NCI-H524 (cell line): ENCODE measurements at regions not wholly inside any gene's neighbourhood (a gene's known extent, or its start where the extent isn't known, plus 50 kb on each side); places are given as distances from the start of the nearest gene placed in this dataset.

Experiments used
- DNase-seq, 2 experiments: peaks; one replicate each; lab custom pipeline; 2025; lab: John Stamatoyannopoulos, UW

DNA sequence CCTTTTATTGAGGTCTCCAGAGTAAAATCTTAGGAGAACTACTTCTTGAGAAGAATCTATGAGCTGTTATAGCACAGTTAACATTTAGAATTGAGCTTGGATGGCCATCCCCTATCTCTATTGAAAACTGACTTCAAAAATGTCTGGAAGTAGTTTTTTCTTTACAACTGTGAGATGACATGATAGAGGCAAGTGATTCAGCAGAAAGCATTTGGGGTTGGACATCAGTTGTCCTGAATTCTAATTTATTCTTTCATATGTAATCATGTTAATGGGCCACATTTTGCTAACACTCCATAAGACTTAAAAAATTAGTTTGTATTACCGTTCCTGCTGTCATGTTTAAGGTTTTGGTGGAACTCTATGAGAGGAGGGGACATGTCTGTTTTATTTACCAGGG, 237.0 kb upstream of the SLC14A2 start:
- DNase-seq, result no peak

GRCh38 chr18:45378933-45379332, 236.3 kb upstream of the SLC14A2 start:
- peak in 1 of 2 experiments; percentile 8 for DNase-seq

GRCh38 chr18:45379903-45380302, 235.4 kb upstream of the SLC14A2 start:
- no peak for DNase-seq

- DNase-seq, result no peak
These were observed 234.0 kb upstream of the SLC14A2 start for GRCh38 chr18:45381282-45381681.

GRCh38 chr18:45383228-45383627, 232.0 kb upstream of the SLC14A2 start:
- DNase-seq, result no peak

DNA sequence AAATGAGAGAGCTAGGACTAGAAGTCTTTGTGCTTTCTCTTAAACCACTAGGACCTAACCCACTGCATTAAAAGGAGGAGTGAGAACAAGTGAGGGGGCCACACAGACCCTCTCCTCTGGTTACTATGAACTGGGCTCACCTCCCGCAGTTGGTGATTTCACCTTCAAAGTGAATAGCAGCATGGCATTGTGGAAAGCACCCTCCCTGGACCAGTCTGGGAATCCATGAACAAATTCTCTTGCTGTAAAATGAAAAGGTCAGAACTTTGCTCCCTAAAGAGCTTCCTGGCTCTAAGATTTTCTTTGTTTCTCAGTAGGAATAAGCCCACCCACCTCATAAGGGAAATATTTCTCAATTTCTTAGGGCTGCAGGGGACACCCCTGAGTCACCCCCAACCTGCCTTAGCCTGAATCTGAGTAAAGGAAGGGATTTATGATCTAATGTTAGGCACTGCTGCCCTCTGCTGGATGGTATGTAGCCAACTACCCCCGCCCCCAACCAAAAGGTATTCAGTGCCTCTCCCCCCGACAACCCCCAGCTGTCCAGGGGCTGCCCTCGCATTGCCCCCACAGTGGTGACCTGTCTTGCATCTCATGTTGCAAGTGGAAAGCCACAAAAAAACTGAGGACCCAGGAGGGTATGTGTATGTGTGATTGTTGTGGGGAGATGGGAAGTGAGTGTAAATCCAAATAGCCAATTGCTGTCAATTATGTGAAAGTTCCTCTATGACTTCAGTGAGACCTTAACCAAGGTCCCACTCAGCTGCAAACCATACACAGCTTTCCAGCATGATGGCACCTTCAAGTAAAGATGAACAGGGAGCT, 230.9 kb upstream of the SLC14A2 start:
- DNase-seq, result peak; percentile 30 to 73

DNA sequence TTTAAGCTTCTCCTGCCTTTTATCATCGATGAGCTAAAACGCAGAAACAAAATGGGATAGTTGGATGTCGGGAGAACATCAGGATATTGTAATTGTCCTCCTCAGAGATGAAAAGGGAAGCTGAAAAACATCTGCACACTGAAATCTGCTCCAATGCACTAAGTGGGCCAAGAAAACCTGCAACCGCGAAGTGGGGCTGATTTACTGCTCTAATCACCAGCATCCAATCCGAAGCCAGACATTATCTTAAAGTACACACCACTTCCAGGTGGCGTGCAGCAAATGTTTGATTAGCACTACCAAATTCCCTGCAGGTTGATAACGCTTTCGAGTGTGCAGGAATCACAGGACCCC, 230.3 kb upstream of the SLC14A2 start:
- DNase-seq, result peak; percentile 2 to 13

DNA sequence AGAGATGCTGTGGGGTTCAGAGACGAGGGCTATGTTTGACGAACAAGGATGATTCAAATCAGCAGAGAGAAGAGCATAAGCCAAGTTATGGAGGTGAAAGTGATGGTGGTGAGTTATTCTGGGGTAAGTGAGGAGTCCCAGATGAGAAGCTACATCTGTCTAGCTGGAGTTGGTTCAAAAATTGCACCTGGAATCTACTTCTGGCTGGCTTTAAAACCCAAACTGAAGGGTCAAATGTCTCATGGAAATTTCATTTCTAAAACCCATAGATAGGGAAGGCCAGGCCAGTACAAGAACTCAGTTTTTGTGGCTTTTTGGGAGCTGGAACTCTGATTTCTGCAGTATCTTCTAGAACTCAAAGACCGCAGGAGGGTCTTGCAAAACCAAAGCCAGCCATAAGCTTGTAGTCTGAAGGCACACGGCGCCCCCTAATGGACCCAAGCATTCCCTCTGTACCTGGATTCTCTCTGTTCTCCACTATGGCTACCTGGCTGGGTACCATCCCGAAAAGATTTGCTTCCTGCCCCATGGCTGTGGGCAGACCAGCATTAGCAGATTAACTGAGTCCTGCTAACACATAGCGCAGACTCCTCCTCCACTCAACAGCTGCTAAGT, 229.1 kb upstream of the SLC14A2 start:
- DNase-seq, result peak; percentile 47 to 57

DNA sequence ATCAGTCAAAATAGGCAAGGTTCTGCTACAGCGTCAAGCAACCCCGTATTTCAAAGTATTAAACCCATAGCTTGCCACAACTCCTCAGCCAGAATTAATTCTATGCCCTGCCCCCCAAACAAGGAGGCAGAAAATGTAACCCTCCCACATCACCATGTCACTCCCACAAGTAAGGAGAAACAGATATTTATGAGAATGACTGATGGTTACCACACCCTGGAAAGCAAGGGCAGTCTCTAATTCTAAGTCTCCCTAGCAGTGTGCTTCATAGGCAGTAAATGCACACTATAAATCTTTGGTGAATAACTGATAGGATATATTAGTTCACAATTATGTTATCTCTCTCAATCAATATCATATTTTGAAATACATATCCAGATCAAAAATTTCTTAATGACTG, 228.0 kb upstream of the SLC14A2 start:
- DNase-seq, result no peak

GRCh38 chr18:45398448-45398847, 216.8 kb upstream of the SLC14A2 start:
- DNase-seq, result no peak

DNA sequence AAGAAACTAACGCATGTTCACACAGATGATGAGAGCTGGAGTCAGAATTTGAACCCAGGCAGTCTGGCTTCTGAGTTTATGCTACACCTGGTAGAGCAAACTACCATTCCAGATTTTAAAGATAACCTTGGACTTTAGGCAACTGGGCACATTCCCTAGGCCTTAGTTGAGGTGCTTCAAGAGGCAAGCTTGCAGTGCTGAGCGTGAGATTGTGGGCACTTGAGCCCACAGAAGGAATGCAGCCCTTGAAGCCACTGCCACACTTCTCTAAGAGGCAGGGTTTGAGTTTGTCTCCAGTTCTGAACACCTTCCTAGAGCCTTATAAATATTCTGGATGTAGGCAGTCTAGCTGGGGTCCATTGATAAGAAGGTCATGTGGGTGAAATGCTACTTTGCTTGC, 216.1 kb upstream of the SLC14A2 start:
- no peak for DNase-seq

- DNase-seq, result no peak
These were observed 215.6 kb upstream of the SLC14A2 start for GRCh38 chr18:45399643-45400042.

GRCh38 chr18:45402485-45403056, 212.7 kb upstream of the SLC14A2 start:
- DNase-seq, result no peak

DNA sequence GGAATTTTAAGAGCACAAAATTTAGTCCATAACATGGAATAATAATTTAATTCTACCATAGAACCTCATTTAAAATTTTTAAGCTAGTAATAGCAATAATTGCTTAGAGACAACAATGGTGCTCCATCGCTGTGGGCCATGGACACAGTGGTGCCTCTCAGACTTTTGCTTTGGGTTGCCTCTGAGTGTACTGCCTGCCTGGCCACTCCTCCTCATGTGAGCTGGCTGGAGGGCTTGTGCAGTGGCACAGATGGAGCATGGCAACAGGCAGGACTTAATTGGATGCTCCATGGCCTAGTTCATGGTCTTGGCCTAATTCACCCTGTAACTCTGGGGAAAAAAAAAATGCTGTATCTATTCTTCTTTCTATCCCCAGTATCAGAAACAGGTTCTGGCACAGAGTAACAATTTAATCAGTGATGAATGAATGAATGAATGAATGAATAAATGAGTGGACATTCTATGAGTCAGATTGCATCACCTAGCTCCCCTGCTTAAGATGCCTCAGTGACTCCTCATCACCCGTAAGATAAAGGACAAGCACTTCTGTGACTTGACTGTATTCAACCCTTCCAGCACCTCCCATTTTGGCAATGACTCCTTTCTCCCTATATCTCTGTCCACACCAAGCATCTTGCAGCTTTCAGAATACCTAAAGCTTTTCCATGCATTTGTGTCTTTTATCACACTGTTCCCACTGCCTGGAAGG, 211.8 kb upstream of the SLC14A2 start:
- DNase-seq, result no peak

DNA sequence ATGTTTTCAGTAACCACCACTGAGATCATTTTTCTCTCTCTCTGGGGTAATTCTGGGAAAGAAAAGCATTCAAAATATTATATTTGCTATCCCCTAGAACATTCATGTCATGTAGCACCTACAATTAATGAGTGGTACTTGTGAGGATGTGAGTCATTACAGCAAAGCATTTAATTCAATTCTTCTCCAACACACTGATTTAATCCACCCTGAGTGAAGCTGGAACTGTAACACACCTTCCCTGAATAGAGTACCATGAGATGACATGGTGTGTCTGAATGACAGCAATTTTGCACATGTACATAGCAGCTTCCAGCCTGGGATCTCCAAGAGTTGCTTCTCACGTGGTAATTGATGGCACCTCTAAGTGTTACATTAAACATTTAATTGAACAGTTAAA, 207.1 kb upstream of the SLC14A2 start:
- no peak for DNase-seq

DNA sequence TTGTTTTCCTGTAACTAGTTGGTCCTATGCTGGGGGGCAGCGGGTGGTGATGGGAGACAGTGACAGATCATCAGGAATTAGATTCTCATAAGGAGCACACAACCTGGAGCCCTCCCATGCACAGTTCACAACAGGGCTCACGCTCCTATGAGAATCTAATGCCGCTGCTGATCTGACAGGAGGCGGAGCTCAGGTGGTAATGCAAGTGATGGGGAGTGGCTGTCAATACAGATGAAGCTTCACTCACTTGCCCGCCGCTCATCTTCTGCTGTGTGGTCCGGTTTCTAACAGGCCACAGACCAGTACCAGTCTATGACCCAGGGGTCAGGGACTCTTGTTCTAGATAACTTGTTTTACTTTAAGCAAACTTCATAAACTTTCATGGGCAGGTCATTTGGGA, 205.3 kb upstream of the SLC14A2 start:
- DNase-seq, result no peak

DNA sequence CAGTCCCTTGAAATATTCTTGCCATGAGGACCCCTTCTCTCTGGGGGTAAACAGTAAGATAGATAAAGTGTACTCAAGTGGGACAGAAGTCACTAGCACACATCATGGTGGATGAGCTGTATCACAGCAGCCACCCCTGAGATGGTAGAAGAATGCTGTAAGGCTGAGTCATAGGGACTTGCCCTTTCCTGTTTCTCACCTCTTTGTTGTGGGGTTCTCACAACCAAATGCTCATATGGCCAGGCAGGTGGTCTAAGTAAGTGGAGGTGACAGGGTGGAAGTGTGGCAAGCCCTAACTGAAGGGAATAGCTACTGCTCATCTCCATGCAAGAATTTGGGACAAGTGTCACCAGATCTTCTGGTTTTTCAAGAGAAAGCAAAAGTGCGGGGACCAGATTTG, 202.7 kb upstream of the SLC14A2 start:
- DNase-seq, result no peak

DNA sequence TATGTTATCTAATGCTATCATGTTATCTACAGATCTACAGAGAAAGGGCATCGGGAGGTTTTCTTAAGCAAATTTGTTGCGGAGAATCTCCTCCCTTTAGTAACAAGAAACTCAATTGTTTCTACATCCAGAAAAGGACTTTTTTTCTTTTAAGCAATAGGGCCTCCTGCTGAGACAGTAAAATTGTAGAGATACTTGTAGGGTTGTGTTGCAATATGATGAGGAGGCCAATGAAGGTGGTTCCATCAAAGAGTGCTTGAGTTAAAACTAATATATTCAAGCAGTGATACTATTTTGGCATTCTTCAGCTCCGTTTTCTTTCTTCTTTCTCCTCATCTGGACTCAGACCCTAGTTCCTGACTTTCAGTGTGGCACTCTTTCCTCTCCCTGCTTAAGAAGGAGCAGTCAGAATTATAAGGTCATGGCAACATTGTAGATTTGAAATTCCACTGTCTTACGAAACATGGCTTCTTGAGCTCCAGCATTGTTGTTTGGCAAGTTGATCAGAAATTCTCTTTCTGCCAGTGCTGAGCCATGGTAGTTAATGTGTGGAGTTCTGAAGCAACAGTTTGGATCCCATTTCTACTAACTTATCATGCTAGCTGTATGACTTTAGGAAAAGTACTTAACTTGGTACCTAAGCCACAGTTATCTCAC, 202.0 kb upstream of the SLC14A2 start:
- DNase-seq, result no peak

- peak; percentile 15 to 28 for DNase-seq
These were observed 199.7 kb upstream of the SLC14A2 start for GRCh38 chr18:45415614-45416013.

DNA sequence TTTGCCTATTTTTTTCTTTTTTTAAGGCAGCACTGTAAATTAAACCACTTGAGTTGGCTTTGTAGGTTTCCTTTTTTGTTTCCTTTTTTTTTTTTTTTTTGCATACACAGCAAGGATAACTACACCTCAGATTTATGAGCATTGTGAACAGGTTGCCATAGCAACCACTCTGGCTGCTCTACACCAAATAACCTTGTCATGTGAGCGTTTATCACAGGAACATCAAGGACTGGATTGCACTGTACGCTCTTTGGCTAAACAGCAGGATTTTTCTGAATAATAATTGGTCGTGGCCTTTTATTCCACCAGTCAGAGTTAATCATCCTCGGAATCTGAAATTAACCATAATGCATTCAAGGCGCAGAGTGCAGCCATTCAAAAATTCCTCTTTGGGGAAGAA, 199.1 kb upstream of the SLC14A2 start:
- DNase-seq, result peak; percentile 35 to 81

GRCh38 chr18:45417392-45417791, 197.9 kb upstream of the SLC14A2 start:
- DNase-seq, result no peak

- no peak for DNase-seq
These were observed 191.6 kb upstream of the SLC14A2 start for GRCh38 chr18:45423659-45424058.
